ENCODE measurements at regions not wholly inside any gene's neighbourhood (a gene's known extent, or its start where the extent isn't known, plus 50 kb on each side); places are given as distances from the start of the nearest gene placed in this dataset.

GRCh38 chr10:52897162-52897561 is 124.6 kb upstream of the MBL2 start:
- no peaks in the 10 kb centered on the region for H3K27me3 ChIP-seq (ENCODE audit: insufficient read depth, low read length)
- no peak for TF ChIP-seq EZH2 (IDR thresholded peaks at IDR 0.05; ENCODE audit: borderline replicate concordance, low read length)
- TF ChIP-seq CTCF (IDR thresholded peaks at IDR 0.05; ENCODE audit: low read length) = no peak
- H2AFZ ChIP-seq (ENCODE audit: low read length) = no peak overlapping the region
- H3K27ac ChIP-seq (ENCODE audit: low read depth, low read length, poor library complexity, severe bottlenecking) = no peak overlapping the region
- H3F3A ChIP-seq (ENCODE audit: insufficient read depth, low read length) = no peaks in the 10 kb centered on the region
- no peak overlapping the region for H3K4me3 ChIP-seq (ENCODE audit: low read depth, low read length, poor library complexity, severe bottlenecking)
- no peak overlapping the region for H3K4me2 ChIP-seq (ENCODE audit: low read length)
- no peaks in the 10 kb centered on the region for H3K79me2 ChIP-seq (ENCODE audit: insufficient read depth, low read length)
- H3K9me3 ChIP-seq (ENCODE audit: low read length) = no peaks in the 10 kb centered on the region
- no peak overlapping the region for H3K9ac ChIP-seq (ENCODE audit: low read length)
- no peaks in the 10 kb centered on the region for H4K20me1 ChIP-seq (ENCODE audit: insufficient read depth, low read length)
- no peaks in the 10 kb centered on the region for H3K9me2 ChIP-seq (ENCODE audit: low read depth, low read length)
- no peaks in the 10 kb centered on the region for H3K4me1 ChIP-seq (ENCODE audit: insufficient read depth, low read length, severe bottlenecking)
- no peaks in the 10 kb centered on the region for H3K36me3 ChIP-seq (ENCODE audit: insufficient read depth, low read length)

GRCh38 chr10:52895059-52895458 is 122.5 kb upstream of the MBL2 start:
- H3K9me3 ChIP-seq (ENCODE audit: low read length) = no peaks in the 10 kb centered on the region
- no peaks in the 10 kb centered on the region for H4K20me1 ChIP-seq (ENCODE audit: insufficient read depth, low read length)
- no peak overlapping the region for H3K27ac ChIP-seq (ENCODE audit: low read depth, low read length, poor library complexity, severe bottlenecking)
- H3K4me3 ChIP-seq (ENCODE audit: low read depth, low read length, poor library complexity, severe bottlenecking) = no peak overlapping the region
- no peak overlapping the region for H3K4me2 ChIP-seq (ENCODE audit: low read length)
- no peaks in the 10 kb centered on the region for H3K79me2 ChIP-seq (ENCODE audit: insufficient read depth, low read length)
- H3K9me2 ChIP-seq (ENCODE audit: low read depth, low read length) = no peaks in the 10 kb centered on the region
- H3F3A ChIP-seq (ENCODE audit: insufficient read depth, low read length) = no peaks in the 10 kb centered on the region
- H3K9ac ChIP-seq (ENCODE audit: low read length) = no peak overlapping the region
- no peaks in the 10 kb centered on the region for H3K36me3 ChIP-seq (ENCODE audit: insufficient read depth, low read length)
- H3K27me3 ChIP-seq (ENCODE audit: insufficient read depth, low read length) = no peaks in the 10 kb centered on the region
- no peaks in the 10 kb centered on the region for H3K4me1 ChIP-seq (ENCODE audit: insufficient read depth, low read length, severe bottlenecking)
- TF ChIP-seq EZH2 (IDR thresholded peaks at IDR 0.05; ENCODE audit: borderline replicate concordance, low read length) (no peak), CTCF (IDR thresholded peaks at IDR 0.05; ENCODE audit: low read length) (no peak)
- H2AFZ ChIP-seq (ENCODE audit: low read length) = no peak overlapping the region

GRCh38 chr10:52890281-52890680 is 117.7 kb upstream of the MBL2 start:
- H3K9ac ChIP-seq (ENCODE audit: low read length) = no peak overlapping the region
- H3K9me3 ChIP-seq (ENCODE audit: low read length) = no peaks in the 10 kb centered on the region
- H3K27me3 ChIP-seq (ENCODE audit: insufficient read depth, low read length) = no peaks in the 10 kb centered on the region
- no peaks in the 10 kb centered on the region for H3K9me2 ChIP-seq (ENCODE audit: low read depth, low read length)
- H3K4me3 ChIP-seq (ENCODE audit: low read depth, low read length, poor library complexity, severe bottlenecking) = no peak overlapping the region
- no peaks in the 10 kb centered on the region for H3K4me1 ChIP-seq (ENCODE audit: insufficient read depth, low read length, severe bottlenecking)
- H3K27ac ChIP-seq (ENCODE audit: low read depth, low read length, poor library complexity, severe bottlenecking) = no peak overlapping the region
- H2AFZ ChIP-seq (ENCODE audit: low read length) = no peak overlapping the region
- H3F3A ChIP-seq (ENCODE audit: insufficient read depth, low read length) = no peaks in the 10 kb centered on the region
- no peak overlapping the region for H3K4me2 ChIP-seq (ENCODE audit: low read length)
- TF ChIP-seq EZH2 (IDR thresholded peaks at IDR 0.05; ENCODE audit: borderline replicate concordance, low read length) (no peak), CTCF (IDR thresholded peaks at IDR 0.05; ENCODE audit: low read length) (no peak)
- no peaks in the 10 kb centered on the region for H3K79me2 ChIP-seq (ENCODE audit: insufficient read depth, low read length)
- no peaks in the 10 kb centered on the region for H4K20me1 ChIP-seq (ENCODE audit: insufficient read depth, low read length)
- H3K36me3 ChIP-seq (ENCODE audit: insufficient read depth, low read length) = no peaks in the 10 kb centered on the region

All from OCI-LY1 (cell line).